Activated CD8-positive, alpha-beta memory T cell treated with anti-CD3 and anti-CD28 coated beads, Interleukin-2, amount 50 U/mL, for 24 hours (primary cell): ENCODE measurements at regions not wholly inside any gene's neighbourhood (a gene's known extent, or its start where the extent isn't known, plus 50 kb on each side); places are given as distances from the start of the nearest gene placed in this dataset.

ENCODE experiments used
- DNase-seq: peaks from one replicate; pipeline ENCODE4 v3.0.0-alpha.2; 2020; ENCODE audit errors: extremely low read depth

GRCh38 chr9:18143073-18143745, 330.7 kb upstream of the ADAMTSL1 start:
- no peak for DNase-seq

DNA sequence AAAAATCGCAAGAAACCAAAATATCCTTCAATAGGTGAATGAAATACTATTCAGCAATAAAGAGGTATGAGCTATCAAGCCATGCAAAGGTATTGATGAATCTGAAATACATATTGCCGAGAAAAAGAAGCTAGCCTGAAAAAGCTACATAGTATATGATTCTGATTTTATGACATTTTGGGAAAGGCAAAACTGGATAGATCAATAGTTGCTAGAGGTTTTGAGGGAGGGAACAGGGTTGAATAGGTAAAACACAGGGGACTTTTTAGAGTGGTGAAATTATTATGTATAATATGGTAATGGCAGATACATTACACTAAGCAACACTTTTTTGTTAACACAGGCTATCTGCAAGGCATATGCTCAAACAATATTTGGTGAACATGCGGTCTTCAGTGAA, 327.6 kb upstream of the ADAMTSL1 start:
- DNase-seq = no peak

DNA sequence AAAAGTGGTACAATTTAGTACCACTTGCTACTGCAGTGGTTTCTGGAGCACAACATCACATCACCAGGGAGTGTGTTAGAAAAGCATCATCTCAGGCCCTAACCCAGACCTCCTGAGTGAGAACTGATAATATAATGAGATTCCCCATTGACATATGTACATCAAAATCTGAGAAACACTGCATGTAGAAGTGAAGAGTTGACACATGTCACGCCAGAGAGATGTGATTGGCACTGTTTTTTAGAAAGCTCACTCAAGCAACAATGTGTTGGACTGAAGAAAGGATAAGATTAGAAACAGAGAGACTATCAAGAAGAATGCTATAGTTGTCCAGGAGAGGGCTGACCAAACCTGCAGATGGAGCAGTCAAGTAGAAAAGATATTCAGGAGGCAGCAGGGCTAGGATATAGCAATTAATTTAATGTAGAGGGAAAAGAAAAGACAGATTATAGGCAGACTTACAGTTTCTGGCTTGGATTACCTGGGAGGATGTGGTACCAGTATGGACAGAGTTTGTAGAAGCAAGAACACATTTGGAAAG, 324.4 kb upstream of the ADAMTSL1 start:
- no peak for DNase-seq

- DNase-seq = no peak
Measured at GRCh38 chr9:18154661-18155060, 319.3 kb upstream of the ADAMTSL1 start.

- DNase-seq = no peak
Measured at GRCh38 chr9:18159254-18159653, 314.7 kb upstream of the ADAMTSL1 start.

GRCh38 chr9:18163146-18163545, 310.8 kb upstream of the ADAMTSL1 start:
- no peak for DNase-seq

GRCh38 chr9:18167733-18168132, 306.2 kb upstream of the ADAMTSL1 start:
- no peak for DNase-seq

GRCh38 chr9:18173923-18174322, 300.0 kb upstream of the ADAMTSL1 start:
- no peak for DNase-seq

GRCh38 chr9:18182636-18183035, 291.3 kb upstream of the ADAMTSL1 start:
- no peak for DNase-seq

GRCh38 chr9:18183974-18184373, 290.0 kb upstream of the ADAMTSL1 start:
- no peak for DNase-seq

DNA sequence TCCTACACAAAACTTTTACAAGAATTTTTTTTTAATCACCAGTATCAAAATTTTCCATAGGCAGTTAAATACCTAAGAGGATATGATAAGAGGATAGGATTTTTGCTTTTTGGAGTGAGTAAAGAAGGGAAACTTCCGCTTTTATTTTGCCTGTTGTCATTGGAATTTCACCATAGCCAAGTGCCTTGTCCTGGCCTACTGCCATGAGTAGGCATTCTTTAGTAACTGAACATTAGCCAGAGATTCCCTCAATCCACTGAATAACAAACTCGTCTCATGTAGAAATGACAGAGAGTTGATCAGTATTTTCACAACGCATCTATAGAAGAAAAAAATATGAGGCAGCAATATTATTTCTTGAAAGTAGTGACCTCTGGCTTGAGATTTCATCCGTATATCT, 289.6 kb upstream of the ADAMTSL1 start:
- DNase-seq = no peak

GRCh38 chr9:18185196-18185595, 288.8 kb upstream of the ADAMTSL1 start:
- no peak for DNase-seq

DNA sequence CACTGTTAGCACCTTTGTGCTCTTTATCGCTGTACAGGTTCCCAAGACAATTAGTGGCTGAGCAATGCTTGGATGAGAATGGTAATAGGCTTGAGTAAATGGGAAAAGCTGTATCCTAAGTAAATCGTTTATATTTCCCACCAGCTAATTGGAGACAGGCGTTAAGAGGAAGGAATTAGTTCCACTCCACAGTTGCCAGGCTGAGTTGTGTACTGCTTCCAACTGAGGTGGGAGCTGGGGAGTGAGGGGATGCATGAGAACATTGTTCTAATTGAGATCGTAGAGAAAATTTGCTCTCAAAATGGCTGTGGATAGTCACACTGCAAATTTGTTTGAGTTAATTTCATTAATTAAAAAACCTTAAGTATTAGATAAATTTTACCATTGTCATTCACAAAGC, 285.0 kb upstream of the ADAMTSL1 start:
- DNase-seq = no peak

- DNase-seq = no peak
Measured at GRCh38 chr9:18189871-18190670, 283.9 kb upstream of the ADAMTSL1 start.

DNA sequence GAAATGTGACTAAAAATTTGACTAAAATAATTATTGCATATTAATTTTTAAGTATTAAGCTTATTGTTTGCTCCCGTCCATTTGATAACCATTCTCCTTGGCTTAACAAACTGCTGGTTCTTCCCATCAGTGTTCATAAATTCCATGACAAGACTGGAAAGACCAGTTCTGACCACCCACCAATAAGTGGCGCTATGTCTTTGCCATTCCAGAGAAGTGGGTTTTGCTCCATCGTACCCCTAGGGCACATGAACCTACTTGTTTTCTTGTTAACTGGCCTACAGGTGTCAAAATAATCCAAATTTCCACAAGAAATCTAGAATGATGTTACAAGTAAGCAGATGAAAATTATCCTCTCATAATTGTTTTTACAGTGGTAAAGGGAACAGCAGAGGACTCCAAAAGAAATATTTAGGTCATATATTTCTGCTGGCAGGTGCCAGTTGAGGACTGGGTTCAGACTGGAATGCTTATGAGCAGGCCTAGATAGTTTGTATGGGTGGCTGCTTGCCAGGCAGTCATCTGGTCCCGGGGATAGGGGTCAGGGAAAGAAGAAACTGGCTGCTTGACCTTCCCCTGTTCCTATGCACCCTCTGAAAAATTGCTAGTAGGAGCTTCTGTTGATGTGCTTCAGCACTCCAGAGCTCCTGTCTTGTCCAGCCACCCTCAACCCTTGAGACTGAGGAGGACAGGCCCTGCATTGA, 283.1 kb upstream of the ADAMTSL1 start:
- no peak for DNase-seq

- DNase-seq = no peak
Measured at GRCh38 chr9:18194316-18194715, 279.6 kb upstream of the ADAMTSL1 start.

DNA sequence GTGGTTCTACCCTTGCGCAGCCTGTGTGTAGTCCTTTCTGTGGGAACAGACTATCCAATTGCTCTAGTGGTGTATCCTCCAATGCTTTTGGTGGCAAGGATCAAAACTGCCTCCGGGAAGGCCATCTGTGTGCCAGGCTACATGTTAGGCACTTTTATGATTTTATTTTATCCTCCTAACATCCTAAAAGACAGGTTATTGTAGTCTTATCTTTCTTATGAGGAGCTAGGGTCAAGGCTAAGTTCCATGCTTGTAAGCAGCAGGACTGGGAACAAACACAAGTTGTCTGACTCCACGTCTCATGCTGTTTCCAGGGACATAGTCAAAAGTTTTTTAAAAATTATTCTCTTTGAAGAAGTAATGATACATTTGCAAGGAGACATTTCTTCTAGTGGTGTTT, 278.7 kb upstream of the ADAMTSL1 start:
- no peak for DNase-seq

- no peak for DNase-seq
Measured at GRCh38 chr9:18202924-18203323, 271.0 kb upstream of the ADAMTSL1 start.

- no peak for DNase-seq
Measured at GRCh38 chr9:18207735-18208134, 266.2 kb upstream of the ADAMTSL1 start.

DNA sequence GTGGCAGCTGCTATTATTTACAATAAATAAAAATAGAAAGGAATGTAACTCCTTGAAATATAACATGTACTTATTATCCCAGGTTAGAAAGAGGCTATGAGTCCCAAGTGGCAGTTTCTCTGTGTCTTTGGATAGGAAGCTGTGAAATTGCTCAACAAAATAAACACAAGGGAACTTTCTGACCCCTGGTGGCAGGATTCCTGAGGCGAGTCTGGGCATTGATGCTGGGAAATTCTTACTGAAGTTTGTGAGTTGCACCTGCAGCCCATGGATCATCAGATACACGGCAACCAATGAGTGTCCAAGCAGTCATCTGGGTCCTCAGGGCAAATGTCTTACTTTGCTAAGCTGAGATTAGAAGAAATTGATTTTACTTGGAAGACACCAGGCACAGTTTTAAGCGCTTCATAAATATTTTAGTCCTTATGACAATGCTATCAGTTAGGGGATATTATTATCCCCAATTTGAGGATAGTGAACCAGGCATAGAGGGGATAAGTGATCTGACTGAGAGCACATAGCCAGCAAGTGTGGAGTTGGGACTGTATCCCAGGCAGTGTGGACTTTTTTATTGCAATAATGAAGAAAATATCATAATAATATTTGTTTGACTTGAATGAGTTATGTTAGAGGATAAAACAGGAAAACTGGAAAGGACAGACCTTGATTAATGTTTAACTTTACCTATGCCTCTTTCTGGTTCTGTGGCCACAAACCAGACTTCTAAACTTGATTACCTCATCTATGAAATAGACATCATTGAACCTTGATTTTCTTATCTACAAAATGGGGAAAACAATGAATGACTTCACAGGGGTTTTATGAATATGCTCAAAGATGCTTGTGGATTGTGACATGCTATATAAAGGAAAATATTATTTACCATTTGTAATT, 265.5 kb upstream of the ADAMTSL1 start:
- DNase-seq = no peak

GRCh38 chr9:18215626-18216025, 258.3 kb upstream of the ADAMTSL1 start:
- DNase-seq = no peak

DNA sequence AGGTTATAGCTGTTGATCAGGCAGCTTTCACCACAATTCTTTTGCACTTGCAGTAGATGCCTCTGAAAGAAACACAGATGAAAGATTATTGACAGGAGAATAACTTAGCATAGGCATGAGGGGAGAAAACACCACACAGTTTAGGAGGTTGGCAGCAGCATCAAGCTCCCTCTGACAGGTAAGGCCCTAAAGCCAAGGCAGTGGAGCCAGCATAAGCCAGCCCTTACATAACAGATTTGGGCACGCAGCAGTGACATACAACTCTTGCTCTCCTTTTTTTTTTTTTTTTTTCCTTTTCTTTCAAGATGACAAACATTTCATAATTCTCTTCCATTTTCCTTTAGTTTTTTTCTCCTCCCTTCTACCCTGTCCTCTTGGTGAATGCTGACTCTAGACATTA, 257.6 kb upstream of the ADAMTSL1 start:
- no peak for DNase-seq
